Vagina (tissue), 2 donors: ENCODE measurements at regions not wholly inside any gene's neighbourhood (a gene's known extent, or its start where the extent isn't known, plus 50 kb on each side); places are given as distances from the start of the nearest gene placed in this dataset.
"Not testable (repeated sequence)": the region's sequence is repeated elsewhere in the genome, so short reads cannot be mapped to it uniquely, and the experiment has no call there.

ENCODE experiments used
- CTCF ChIP-seq, 3 experiments: fragments of 450-650 bp in 2 of 3; fragments of 200-600 bp in 1 of 3; sonication (generic) in 1 of 3; IDR thresholded peaks; one replicate each; pipeline ENCODE4 v1.5.1; 2017 to 2019; ENCODE audit warnings: antibody characterized with exemption in 3 of 3, mild to moderate bottlenecking in 2 of 3, moderate library complexity in 2 of 3
- POLR2A ChIP-seq, 2 donors: fragments of 450-650 bp; IDR thresholded peaks; one replicate each; pipeline ENCODE4 v1.6.1; 2017; ENCODE audit warnings: antibody characterized with exemption in 2 of 2, mild to moderate bottlenecking in 2 of 2, moderate library complexity in 2 of 2
- POLR2AphosphoS5 ChIP-seq, 2 donors: sonication (generic); formaldehyde crosslinking; IDR thresholded peaks; one replicate each; pipeline ENCODE4 v1.9.0; 2017; ENCODE audit warnings: antibody characterized with exemption in 2 of 2, mild to moderate bottlenecking in 2 of 2, low read depth in 1 of 2; ENCODE audit not compliant: insufficient read depth in 1 of 2

- TF ChIP-seq POLR2A (IDR thresholded peaks at IDR 0.05); CTCF (IDR thresholded peaks at IDR 0.05); POLR2AphosphoS5 (IDR thresholded peaks at IDR 0.05; ENCODE audit: insufficient read depth in 1 of 2, low read depth in 1 of 2): not testable (repeated sequence)
Observed at GRCh38 chr11:71730748-71731147, 102.3 kb upstream of the DEFB108B start.
